HG02678 (cell line): ENCODE measurements at regions not wholly inside any gene's neighbourhood (a gene's known extent, or its start where the extent isn't known, plus 50 kb on each side); places are given as distances from the start of the nearest gene placed in this dataset.
"Not testable (repeated sequence)": the region's sequence is repeated elsewhere in the genome, so short reads cannot be mapped to it uniquely, and the experiment has no call there.

Experiments used
- ATAC-seq: cut with Tn5 transposase; IDR thresholded peaks from one replicate; pipeline ENCODE4 v1.9.1; 2021; ENCODE audit warnings: mild to moderate bottlenecking, moderate library complexity; ENCODE audit not compliant: unreplicated experiment

- no peak for ATAC-seq
These were observed 188.0 kb upstream of the SLC16A7 start for GRCh38 chr12:59407799-59408198.

DNA sequence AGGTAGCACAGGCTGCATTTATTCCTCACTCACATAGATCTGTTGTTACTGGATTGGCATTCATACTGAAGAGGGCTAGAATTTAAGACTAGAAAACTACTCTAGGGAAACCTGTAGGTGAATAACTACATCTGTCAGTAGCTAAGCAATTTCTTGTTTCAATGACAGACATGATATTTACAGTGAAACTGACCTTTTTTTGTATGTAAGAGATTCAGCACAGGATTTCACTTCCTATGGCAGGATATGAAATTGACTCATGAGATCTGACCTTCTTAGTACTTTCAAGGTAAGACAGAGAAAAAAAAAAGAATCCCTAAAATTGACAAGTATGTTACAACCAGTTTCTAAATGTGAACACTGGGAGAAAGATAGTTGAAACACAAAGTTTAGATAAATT, 189.8 kb upstream of the SLC16A7 start:
- ATAC-seq: no peak

DNA sequence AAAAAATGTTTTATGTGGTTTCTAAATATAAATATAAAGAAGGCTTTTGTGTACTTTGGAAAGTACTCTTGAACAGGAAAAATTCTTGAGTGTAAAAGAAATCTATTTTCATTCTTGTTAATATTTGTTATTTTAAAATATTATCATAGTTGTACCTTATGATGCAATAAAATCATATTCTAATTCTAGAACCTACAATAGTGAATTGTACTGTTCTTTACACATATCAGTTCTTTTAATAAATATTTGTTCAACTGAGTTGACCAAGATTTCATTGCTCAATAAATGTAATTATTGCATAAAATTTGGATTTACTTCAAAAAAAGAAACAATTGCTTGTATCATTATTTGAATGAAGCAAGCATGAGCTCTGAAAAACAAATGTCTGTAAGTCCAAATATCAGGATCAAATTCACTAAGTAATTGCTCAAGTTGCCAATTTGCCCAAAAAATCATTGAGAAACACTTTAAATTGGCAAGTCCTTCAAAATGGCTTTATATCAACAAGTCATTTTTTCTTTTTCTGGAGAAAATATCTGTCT, 191.6 kb upstream of the SLC16A7 start:
- no peak for ATAC-seq

GRCh38 chr12:59403259-59403932, 192.4 kb upstream of the SLC16A7 start:
- peak; percentile 78 for ATAC-seq

DNA sequence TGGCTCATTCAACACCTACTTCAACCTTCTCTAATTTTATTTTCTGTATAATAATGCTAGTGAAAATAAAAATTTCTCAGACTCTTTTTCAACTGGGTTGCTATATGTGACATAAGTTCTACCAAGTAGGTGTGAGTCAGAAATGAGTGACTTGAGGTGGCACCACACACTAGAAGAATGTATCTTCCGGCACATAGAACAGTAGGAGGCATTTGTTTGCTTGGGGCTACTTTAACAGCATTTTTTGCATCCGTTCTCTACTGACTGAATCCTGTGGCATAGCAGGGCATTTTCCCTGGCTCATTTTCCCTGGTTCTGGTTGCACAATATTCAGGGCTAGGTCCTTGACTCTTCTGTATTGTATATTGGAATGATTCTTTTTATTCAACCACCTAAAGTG, 194.0 kb upstream of the SLC16A7 start:
- ATAC-seq: no peak

DNA sequence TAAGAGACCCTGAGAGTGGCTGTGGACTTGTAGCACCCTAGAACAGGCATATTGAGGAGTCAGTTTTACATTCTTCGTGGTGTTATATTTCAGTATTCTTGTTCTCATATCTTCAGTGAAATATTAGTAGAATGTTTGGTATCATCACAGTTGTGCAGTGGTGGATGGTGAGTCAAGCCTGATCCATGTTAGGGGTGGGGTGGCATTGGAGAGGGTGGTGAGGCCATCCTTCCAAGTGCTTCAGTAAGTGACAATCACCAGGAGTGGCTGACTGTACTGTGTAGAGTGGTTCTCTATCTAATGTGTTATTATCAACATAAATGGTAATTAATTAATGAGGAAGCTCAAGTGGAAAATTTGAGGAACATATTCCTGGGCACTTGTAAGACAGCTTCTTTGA, 197.7 kb upstream of the SLC16A7 start:
- no peak for ATAC-seq

- no peak for ATAC-seq
These were observed 198.9 kb upstream of the SLC16A7 start for GRCh38 chr12:59396919-59397318.

DNA sequence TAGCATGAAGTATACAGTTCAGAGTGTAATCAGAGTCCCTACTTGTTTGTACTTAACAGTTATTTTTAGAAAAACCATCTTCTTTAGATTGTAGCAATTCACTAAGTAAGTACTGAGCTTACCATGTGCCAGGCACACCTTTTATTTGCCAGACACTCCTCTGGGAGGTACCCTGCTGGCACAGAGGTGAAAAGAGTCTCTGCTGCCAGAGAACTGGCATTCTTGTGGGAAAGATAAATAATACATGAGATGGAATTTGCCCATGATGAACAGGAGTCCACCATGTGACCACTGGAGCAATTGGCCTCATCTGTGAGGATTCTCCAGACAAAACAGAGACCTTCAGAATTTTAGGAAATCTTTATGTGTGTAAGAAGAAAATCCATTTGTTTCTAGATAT, 199.3 kb upstream of the SLC16A7 start:
- ATAC-seq: no peak

DNA sequence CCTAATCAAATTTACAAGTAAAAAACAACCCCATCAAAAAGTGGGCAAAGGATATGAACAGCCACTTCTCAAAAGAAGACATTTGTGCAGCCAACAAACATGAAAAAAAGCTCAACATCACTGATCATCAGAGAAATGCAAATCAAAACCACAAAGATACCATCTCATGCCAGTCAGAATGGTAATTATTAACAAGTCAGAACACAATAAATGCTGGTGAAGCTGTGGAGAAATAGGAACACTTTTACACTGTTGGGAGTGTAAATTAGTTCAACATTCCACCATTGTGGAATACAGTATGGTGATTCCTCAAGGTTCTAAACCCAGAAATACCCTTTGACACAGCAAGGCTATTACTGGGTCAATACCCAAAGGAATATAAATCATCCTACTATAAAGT, 200.5 kb upstream of the SLC16A7 start:
- ATAC-seq: not testable (repeated sequence)

GRCh38 chr12:59393506-59393905, 202.3 kb upstream of the SLC16A7 start:
- ATAC-seq: no peak

DNA sequence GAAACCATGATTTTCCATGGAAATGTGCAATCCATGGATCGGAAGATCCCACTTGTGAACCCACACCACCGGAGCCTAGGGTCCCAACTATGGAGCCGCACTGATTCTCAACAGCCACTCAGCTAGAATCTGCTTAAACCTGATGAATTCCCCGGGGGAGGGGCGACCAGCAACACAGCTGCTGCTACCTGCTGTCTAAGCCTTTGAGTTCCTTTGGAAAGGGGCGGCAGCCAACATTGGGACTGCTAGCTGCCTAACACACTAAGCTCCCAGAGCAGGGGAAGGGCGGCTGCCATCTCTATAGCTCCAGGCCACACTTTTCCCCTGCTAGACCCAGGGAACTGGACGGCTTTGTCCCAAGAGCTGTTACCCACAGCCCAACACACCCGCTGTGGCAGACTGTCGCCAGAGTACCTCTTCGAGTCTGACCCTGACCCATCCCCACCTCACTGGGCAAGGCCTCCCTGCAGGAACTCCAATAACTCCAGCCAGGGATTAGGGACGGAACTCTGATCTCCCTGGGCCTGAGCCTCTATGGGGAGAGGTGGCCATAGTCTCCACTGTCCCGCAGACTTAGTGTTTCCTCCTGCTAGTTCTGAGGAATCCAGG, 205.8 kb upstream of the SLC16A7 start:
- no peak for ATAC-seq

DNA sequence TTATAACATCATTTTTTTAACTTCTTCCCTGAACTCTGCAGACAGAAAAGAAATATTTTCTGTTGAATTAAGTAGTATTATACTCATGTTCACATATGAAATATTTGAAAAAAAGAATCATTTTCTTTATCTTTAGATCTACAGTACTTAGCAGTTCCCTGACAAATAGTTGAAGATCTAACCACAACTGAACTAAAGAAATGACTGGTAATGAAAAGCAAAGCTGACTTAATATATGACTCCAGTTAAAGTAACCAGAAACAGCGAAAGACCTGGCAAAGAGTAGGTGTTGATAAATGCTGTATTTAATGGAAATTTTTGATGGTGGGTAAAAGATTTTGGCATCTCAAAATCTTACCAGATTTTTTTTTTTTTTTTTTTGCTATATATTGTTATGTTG, 207.1 kb upstream of the SLC16A7 start:
- no peak for ATAC-seq

DNA sequence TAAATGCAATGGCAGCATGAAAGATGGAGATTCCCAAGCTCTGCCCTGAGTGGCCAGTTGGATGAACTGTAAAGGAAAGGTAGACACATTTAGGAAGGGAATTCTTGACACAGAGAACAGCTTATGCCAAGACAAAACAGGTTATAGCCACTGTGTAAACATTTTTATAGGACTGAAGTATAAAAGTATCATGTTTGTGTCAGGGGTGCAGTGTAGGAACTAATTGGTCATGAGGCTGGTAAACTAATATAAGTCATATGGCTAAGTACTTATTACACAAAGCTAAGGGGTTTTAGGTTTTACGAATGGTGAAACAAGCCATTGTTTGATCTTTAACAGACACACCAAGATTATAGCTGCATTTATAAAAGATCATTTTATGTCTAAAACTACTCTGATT, 207.7 kb upstream of the SLC16A7 start:
- ATAC-seq: no peak

- no peak for ATAC-seq
These were observed 209.6 kb upstream of the SLC16A7 start for GRCh38 chr12:59386236-59386635.

- ATAC-seq: no peak
These were observed 212.6 kb upstream of the SLC16A7 start for GRCh38 chr12:59383079-59383822.

DNA sequence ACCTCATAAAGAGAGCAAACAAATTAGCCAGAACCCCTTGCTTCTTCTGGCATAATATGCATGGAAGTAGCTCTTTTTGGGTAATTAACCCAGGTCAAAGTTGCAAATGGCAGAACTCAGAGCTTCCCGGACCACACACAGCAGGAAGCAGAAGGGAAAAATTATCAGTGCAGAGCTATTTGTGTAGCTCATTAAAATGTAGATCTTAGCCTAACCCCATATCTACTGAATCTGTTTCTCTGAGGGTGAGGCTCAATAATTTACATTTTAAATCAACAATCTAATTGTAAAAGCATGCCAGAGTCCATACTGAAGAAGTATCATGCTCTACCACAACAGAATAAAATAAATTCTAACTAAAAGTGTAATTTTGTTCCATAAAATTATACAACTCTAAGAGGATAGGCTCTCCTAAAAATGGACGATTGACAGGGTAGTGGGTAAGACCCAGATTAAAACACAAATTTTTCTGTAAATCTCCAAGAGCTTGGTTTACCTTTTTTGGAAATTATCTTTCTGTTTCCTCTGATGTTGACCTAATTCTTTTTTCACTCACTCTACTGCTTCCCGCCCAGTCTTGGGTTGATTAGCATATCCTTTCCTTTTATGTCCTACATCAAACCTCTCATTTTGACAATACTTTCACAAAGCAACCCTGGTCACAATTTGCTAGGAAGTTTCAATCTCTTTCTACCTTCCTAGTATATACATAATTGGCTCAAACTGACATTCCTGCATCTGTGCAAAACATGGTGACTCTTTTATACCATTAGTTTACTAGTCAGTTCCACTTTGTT, 213.3 kb upstream of the SLC16A7 start:
- no peak for ATAC-seq

DNA sequence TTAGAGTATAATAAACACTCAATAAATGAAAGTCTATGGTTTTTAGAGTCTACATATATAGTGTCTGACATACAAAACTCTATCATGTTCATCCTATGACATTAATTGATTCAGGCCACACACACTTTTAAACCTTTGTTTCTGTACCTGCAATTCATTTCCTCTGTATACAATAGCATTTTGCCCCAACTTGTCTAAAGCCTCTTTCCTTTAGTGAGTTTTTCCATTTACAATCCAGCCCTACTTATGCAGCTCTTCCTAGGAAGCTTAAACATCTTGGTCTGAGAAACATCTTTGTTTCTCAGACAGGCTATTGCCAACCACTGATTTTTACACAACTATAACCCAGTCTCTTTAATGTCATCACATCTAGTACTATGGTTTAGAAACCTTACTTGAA, 214.7 kb upstream of the SLC16A7 start:
- no peak for ATAC-seq

DNA sequence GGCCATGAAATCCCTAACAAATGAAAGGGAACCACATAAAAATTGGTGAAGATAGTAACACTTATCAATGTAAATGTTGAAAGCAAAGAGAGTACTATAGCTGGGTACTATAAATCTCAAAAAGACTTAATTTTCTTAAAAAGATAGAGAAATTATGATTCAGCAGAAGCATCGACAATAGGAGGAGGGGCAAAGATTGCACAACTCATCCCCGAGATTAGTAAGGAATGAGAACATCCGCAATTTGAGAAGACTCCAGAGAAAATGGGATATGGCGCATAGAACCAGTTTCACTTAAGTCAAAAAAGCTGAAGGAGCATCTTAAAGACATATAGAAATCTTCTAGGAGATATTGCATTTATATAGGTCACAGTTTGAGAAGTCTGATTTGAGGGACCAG, 220.2 kb upstream of the SLC16A7 start:
- no peak for ATAC-seq

DNA sequence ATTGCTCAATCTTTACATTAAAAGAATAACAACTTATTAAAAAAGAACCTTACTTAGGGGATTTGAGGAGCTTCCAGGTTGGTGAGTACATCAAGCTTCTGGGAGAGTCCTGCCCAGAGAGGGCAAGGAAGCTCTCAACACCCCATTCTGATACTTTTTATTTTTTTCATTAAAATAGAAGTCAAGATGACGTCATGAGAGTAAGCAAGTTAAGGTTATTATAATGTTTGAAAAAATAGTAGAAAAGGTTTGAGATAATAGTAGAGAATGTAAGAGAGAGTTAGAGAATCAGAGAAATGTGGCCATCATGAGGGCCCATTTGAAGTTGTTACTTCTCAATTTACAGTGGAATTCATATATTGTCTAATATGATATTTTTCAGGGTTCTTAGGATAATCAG, 221.0 kb upstream of the SLC16A7 start:
- ATAC-seq: no peak

DNA sequence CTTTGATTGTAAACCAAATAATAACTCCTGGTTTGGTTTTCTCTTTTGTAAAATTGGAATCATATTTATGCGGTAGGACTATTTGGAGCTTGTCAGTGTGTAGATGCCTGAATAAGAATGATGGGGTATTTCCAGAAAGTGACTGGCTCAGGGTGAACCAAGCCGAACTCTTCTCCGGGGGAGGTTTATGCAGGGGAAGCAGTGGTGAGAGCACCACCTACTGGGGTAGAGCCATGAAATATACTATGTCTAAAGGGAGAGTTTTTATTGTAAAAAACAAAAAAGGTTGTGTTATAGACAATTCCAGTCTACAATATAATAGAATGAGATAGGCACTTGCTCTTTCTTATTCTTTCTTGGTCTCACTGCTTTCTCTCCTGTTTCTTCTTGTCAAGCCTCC, 222.9 kb upstream of the SLC16A7 start:
- no peak for ATAC-seq

DNA sequence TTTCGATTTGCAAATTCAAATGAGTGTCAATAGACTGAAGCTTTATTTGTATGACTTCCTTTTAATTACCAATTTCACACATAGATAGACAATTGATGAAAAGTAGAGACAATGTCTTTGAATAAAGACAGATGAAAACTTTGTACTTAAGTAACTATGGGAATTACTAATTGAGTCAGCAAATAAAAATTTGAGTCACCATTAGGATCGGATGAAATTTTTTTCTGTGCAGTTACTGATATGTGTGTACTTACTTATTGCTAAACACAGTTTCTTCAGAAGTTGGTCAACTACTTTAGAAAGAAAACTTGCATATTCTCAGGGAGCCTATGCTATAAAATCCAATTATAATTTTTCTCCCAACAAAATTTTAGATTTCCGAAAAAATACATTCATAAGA, 224.9 kb upstream of the SLC16A7 start:
- ATAC-seq: no peak
